Loucy (cell line): ENCODE measurements at regions not wholly inside any gene's neighbourhood (a gene's known extent, or its start where the extent isn't known, plus 50 kb on each side); places are given as distances from the start of the nearest gene placed in this dataset.

Experiments
- CTCF ChIP-seq: fragments of 200-600 bp; sonication (generic); conservative IDR thresholded peaks from 2 replicates; pipeline ENCODE4 v1.5.1; 2014; ENCODE audit warnings: mild to moderate bottlenecking, antibody characterized with exemption, low read length
- EZH2phosphoT487 ChIP-seq: fragments of 200-600 bp; IDR thresholded peaks from 2 replicates; pipeline ENCODE4 v1.6.1; 2018; ENCODE audit warnings: antibody characterized with exemption, mild to moderate bottlenecking, moderate library complexity, borderline replicate concordance

- TF ChIP-seq CTCF (no peak), EZH2phosphoT487 (no peak)
Observed at GRCh38 chr2:144812288-144812687, 292.4 kb upstream of the ZEB2 start.
